HG02642 (cell line): ENCODE measurements at regions not wholly inside any gene's neighbourhood (a gene's known extent, or its start where the extent isn't known, plus 50 kb on each side); places are given as distances from the start of the nearest gene placed in this dataset.

Source experiments
- ATAC-seq: cut with Tn5 transposase; IDR thresholded peaks from one replicate; pipeline ENCODE4 v1.9.1; 2021; ENCODE audit warnings: mild to moderate bottlenecking; ENCODE audit not compliant: unreplicated experiment, poor library complexity

DNA sequence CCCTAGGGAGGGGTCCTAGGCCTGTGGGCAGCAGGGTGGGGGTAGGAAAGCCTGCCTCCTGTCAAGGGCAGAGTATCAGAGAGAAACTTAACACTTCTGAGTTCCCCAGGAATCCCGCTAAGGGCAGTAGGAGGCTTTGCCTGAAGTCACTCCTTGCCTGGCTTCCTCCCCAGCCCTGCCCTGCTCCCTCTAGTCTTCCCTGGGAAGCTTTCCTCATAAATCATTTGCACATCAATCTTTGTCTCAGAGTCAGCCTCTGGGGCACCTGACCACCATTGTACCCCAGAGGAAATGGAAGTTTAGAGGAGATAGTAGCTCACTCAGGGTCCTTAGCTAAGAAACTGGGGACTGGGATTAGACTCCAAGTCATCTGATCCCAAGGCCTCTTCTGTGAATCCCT, 129.4 kb upstream of the TLE3 start:
- ATAC-seq, result no peak

DNA sequence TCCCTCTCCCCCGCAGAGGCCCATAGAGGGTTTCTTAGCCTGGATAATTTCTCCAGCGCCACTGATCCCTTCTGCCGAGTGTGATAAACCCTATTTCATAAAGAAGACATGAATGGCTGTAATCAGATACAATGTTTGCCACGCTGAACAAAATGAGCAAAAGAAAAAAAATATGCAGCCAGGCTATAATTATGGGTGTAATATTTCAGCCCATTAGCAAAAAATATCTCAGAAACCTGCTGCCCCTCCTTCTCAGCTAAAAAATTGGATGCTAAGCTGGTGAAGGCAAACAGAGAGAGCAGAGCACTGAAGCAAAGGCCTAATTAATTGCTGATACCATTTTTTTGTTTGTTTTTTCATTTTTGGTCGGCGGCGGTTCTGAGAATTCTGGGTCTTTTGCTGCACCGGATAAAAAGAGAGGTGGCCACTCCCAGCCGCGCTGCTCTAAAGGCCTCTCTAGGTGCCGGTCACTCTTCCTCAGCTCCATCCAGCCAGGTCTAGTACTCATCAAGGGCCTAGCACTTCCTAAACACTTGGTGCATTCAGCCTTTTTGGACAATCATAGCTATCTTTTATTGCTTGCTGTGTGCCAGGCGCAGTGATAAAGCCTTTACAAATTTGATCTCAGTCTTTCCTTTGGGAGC, 128.7 kb upstream of the TLE3 start:
- ATAC-seq, result no peak

DNA sequence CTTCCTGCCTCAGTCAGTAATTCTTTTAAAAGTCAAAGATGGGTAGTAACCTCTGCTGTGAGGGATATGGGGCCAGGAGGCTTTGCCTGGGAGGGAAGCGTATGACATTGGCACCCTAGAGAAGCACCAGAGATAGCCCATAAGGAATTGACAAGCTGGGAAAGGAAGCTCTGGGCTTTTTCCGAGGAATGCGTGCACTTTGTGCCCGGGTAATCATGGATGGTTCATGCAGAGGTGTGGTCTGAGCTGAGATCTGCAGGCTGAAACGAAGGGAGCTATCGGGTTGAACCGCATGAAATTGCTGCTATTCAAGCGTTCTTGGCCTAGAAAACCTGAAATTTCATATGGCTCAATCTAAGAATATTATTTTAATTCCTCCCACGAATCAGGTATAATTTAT, 127.7 kb upstream of the TLE3 start:
- no peak for ATAC-seq

DNA sequence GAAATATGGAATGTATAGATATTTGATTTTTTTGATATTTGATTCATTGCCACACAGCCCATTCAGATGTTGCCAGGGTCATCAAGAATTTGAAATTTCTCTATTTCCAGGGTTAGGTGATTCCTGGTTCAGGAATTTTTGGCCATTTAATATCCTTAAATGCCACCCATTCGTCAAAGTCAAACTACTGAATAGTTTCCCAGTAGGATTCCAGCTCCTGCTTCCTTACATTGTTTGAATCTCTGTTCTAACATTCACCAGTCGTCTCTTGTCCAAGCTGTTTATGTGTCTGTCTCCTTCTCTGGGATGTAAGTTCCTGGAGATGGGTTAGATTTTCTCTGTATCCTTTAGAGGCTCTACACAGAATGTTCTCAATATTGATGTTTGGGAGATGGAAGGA, 124.9 kb upstream of the TLE3 start:
- ATAC-seq, result no peak

DNA sequence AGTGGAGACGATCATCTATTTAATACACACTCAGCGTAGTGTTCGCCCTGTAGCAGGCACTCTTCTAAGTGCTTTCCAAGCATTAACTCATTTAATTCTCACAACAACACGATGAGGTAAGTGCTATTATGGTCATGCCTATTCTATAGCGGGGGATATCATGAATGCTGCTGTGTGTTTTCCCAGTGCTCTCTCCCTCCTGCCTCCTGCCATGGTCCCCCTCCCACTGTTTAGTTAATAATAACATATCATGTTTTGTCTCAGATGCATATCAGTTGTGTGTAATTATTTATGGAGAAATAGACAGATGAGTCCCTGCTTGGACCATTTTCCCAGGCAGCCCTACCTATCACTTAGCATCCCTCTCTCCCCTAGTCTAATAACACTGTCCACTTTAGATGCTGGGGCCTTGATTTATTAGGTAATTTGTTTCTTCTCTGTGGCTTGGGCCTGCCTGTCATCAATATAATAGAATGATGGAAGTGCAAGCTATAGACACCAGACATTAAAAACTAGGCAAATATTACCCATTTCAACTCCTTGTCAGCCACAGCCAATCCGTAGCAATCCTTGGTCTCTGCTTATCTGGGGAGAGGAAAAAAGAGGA, 122.9 kb upstream of the TLE3 start:
- no peak for ATAC-seq

DNA sequence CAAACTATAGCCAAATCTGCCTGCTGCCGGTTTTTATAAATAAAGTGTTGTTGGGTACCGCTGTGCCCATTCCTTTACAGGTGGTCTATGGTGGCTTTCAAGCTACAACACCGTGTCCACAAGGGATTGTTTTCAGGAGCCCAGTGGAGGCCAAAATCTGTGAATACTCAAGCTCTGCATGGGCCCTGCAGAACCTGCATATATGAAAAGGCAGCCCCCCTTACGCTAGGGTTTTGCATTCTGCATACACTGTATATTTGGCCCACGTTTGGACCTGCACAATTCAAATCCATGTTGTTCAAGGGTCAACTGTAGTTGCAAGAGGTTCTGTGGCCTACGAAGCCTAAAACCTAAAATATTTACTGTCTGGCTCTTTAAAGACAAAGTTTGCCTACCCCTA, 122.2 kb upstream of the TLE3 start:
- ATAC-seq, result no peak

DNA sequence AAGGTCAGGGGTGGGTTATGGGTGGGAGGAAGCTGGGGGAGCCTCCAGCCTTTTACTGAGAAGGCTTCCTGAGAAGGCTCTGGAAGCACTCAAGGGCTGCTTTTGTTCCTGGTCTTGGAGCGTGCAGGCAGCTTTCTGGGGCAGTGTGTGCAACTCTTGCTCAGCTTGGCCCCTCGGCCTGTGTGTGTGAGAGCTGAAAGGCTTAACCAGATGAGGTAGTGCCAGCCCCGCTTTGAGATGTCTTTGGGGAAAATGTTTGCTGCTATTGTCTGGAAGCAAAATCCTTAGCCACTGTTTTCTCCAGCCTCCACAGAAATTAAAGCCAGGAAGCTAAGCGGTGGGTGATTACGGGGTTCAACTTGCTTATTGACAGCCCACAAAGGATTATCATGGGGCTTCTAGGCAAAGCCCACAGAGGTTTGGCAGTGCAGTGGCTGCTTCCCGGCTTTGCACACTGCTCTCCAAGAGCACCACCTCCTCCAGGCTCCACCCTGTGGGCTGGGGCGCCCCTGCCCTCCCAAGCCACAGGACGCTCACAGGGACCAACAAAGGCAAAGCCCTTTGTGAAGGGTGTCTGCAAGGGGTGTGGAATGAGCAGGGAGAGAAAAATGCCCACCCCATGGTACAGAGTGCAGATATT, 121.7 kb upstream of the TLE3 start:
- no peak for ATAC-seq

DNA sequence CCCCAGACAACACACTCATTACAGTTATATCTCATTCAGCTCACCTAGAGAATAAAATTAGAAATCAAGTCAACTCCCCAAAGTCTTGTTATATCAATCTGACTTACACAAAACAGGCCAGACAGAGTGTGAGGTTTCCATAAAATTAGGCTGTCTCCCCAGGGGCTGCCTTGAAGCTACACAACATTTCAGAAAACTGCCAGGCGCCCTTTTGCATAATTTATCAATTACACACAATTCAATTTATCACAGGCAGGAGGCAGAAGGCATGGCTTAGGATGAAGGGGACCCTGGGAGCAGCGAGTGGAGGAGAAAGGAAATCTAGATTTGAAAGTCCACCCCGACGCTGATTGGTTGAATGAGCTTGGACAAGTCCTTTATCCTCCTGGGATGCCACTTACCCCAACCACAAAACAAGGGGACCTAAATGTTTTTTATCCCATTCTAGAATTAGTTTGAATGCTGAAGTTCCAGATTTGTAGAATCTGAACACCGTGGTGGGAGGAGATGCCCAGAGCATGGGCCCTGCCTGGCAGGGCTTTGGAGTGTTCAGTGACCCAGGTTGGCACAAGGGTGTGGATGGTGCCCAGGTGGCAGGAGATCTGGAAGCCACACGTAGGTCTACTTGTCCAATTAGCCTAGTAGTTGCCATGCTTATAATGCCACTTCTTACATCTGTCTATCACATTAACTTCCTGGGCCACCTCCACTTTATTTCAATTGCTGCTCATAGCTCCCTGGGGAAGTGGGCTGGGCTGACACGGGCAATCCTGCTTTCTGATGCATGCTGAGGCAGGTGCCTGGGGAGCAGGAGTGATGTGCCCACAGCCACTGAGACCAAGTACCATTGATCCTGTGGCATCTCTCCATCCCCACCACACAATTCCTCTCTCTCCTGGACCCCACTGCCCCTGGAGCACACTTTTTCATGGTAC, 119.8 kb upstream of the TLE3 start:
- ATAC-seq, result no peak

DNA sequence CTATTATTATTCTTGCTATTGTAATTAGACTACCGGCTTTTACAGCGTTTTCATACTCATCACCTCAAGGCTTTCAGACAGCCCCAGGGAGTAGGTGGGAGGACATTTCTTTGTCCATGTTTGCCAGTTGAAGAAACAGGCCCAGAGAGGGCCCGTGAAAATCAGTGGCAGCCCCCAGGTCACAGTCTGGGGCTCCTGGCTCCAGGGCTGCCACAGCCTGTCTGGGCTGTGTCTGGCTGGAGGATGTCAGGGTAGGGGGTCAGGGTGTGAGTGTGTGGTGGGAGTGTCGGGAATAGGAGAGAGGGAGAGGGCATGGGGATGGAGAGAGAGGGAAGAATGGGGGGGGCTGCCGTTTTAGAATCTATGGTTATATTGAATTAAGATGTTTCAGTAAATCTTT, 118.2 kb upstream of the TLE3 start:
- no peak for ATAC-seq

DNA sequence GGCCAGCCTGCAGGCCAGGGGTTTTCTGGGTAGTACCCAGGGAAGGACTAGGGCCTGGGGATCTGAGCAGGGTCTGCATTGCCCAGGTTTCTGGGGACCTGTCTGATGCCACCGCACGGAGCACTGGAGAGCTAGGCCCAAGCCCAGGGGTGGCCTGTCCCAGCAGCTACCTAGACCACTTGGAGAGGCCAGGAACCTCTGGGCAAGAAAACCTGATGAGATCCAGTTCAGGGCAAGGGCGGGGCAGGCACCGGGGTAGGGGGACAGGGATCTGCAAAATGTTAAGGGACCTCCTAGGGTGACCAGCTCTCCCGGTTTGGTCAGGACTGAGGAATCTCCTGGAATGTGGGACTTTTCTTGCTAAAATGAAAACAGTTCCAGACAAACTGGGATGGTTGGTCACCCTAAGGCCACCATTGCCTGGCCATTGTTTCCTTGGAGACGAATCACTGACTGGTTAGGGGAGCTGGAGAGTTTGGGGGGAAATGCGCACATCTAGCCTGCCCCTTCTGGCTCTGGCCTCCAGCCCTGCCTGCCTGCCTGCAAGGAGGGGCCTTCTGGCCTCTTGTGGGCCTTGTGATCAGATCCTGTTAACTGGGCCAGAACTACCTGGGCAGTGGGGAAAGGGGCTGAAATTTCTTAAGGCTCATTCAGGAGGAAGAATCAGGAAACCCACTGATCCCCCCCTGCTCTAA, 117.4 kb upstream of the TLE3 start:
- no peak for ATAC-seq

DNA sequence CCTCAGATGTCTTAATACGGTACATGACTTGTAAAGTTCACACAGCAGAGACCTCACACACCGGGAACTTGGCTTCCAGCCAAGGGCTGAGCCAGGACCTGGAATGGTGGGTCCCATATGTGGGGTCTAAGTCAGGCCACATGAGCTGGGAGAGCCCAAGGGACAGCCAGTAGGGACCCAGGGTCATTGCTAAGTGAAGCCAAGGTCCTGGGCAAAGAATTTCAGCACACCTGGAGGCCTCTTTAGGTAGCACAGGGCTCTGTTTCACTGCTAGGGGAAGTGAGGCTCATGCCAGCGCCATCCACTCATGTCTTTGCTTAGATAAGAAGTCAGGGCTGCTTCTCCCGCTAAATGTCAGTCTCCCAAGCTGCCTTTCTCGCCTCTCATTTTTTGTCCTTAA, 116.6 kb upstream of the TLE3 start:
- ATAC-seq, result no peak

DNA sequence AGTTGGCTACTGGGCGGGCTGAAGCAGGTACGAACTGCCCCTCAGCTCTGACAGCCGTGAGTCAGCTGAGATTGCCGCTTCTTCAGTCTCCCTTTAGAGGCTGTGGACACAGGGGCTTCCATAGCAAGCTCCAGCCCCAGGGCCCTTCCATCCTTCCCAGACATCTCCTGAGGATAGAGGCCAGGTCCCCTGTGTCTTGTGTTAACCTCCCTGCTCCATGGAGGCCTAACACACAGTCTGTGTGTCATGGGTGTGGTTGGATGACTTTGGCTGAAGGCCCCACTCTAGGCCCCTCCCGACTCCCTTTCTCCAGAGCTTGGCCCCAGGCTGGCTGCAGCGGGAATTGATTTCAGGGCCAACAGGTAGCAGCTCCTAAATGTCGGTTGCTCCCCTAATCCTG, 116.1 kb upstream of the TLE3 start:
- ATAC-seq, result no peak

DNA sequence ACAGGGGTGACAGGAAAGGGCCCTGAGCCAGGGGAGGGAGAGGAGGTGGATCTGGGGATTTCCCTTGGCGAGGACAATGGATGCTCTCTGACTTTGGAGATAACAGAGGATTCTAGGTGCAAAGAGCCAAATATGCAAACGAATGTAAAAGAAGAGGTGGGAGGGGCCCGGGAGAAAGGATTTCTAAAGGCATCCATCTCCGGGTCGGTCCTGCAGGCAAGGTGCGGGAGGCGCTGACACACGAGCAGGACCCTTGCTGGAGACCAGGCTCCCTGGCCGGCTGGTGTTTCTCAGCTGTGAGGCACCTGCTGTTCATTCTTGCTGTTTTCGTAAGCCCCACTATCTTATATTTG, 115.2 kb upstream of the TLE3 start:
- ATAC-seq, result no peak

DNA sequence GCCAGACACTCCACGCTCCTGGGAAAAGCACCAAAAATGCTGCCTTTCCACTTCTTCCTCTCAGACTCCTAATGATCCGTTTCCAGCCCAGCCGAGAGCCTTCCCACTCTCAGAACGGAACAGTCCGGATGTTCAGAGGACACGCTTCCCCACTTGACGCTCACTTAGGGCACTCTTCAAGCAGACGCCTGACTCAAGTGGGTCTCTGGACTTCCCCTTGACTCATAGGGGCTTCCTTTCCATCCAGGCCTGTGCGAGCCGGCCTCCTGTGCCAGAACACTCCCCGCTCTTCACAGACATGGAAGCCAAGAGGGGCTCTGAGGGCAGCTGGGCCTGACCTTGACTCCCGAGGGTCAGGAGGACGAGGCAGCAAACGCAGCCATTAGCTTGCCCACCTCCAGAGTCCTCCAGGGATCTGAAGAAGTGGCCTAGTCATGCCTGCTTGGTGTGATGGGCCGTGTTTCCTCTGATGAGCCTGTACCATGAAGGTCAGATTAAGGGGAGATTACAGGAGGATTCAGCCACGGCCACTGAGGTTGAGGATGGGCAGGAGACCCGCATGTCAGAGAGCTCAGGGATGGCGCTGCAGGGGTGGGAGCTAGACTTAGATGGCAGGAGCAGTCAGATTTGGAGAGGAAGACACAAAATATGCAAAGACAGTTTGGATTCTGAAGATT, 114.7 kb upstream of the TLE3 start:
- no peak for ATAC-seq

DNA sequence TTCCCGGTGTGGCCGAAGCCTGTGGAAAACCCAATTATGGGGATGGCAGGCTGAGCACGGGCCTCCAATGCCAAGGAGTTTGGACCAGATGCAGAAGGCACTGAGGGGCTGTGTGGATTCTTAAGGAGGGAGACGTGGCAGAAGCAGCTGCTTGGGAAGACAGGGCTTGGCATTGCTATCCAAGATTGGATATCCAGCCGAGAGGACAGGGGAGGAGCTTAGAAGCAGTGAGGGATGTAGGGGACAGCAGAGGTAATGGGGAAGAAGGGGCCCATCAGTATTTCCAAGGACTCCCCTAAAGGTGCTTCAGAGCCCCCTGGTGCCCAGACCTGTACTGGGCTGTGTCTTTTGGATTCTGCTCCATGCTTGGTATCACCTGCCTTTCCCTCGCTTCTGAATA, 112.8 kb upstream of the TLE3 start:
- ATAC-seq, result no peak

DNA sequence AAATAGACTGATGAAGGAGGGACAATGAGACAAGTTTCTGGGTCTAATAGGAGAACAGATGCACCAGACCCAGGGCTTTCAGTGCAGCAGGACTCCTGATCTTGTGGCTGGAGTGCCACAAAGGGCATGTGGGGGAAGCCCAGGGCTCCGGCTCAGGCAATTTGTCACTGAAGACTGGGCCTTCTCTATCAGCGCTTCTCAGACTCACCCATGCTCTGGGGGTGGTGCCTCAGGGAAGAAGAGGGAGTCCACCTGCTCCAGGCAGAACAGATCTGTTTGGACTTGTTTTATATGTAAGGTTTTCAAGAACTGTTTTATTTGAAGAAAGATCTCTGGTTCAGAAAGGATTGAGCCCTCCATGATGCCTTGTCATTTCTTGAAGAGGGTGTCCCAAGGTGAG, 112.4 kb upstream of the TLE3 start:
- ATAC-seq, result no peak

DNA sequence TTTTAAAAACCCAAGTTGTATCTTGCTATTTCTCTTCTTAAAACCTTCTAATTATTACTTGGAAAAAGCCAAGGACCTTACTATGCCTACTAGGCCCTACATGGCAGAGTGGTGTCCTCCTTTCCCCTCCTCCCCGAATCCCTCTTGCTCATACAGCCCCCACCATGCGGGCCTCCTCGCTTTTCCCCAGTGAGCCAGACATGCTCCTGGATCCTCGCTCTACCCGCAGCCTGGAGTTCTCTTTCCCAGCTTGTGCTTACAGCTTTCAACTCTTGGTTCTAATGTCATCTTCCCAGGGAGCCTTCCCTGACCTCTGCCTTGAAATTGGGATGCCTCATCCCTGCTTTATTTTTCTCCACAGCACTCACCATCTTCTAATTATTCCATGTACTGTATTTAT, 111.8 kb upstream of the TLE3 start:
- ATAC-seq, result no peak

DNA sequence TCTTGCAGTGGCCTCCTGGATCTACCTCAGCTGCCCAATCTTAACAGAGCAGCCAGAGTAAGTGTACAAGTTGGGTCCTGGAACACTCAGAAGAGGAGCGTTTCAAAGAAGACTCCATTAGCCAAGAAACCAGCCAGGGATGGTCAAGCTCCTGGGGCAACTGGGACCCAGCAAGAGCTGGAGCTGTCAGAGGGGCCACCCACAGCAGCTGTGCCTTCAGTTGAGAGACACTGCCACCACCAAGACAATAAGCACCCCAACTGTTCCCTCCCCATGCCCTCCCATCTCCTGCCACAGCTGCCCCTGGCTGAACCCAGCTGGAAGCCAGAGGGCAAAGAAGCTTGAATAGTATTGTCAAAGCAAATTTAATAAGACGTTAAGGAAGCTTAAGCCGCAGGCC, 110.6 kb upstream of the TLE3 start:
- ATAC-seq, result no peak

DNA sequence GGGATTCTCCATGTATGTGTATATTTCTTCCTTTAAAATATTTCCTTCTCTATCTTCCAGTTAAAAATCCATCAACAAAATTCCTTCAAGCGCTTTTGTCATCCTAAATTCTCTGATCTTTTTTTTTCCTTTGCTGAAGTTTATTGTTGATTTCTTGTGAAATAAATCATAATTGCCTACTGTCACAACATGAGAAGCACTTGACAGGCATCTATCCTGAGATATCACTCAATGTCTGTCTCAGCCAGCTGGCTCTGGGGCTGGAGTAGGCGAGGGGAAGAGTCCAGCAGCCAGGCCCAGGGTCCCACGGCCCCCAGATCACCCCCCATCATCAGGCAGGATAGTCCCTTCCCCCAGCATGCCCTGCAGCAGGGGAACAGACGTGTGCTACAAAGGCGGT, 109.0 kb upstream of the TLE3 start:
- ATAC-seq, result no peak

DNA sequence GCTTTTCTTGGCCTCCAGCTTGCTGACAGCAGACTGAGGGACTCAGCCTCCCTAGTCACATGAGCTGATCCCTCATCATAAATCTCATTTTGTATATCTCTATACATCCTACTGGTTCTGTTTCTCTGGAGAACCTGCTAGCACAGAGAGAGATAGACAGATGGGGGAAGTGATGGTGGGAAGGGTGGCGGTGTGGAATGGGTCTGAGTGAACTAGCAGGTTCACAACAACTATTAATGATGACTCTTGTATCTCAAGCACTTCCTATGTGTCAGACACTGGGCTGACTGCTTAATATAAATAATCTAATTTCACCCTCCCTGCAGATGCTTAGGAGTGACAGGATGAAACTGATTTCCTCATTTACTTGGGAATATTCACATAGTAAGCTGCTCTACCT, 106.9 kb upstream of the TLE3 start:
- no peak for ATAC-seq
